H1 (cell line): ENCODE measurements at regions not wholly inside any gene's neighbourhood (a gene's known extent, or its start where the extent isn't known, plus 50 kb on each side); places are given as distances from the start of the nearest gene placed in this dataset.

Experiments
- CTCF ChIA-PET: fragments of 300-600 bp; sonication (Branson Sonifier 250); formaldehyde crosslinking; loops from one replicate; lab custom pipeline; 2021; ENCODE audit not compliant: partially characterized antibody; lab: Charles Lee
- POLR2A ChIA-PET: fragments of 300-600 bp; sonication (Branson Sonifier 250); formaldehyde crosslinking; loops from one replicate; lab custom pipeline; 2021; ENCODE audit warnings: inconsistent platforms; ENCODE audit not compliant: partially characterized antibody; lab: Charles Lee
- DNase-seq, 2 experiments: peaks; one replicate each; pipeline versions ENCODE4 v3.0.0 to v3.0.0-alpha.2; 2010 to 2022; ENCODE audit warnings: low spot score in 2 of 2, low read depth in 1 of 2, mixed read lengths in 1 of 2
- FAIRE-seq: peaks from 2 replicates; lab custom pipeline; 2011; peaks lifted over from hg19 to GRCh38; lab: Jason Lieb, UNC
- H2AFZ ChIP-seq: 2 replicates; pipeline ENCODE4 v1.8.1; 2012; ENCODE audit warnings: low read length, inconsistent platforms
- H2AK5ac ChIP-seq: 2 replicates; pipeline ENCODE4 v1.6.1; 2013; ENCODE audit warnings: low read depth, low read length
- H2BK120ac ChIP-seq: replicated peaks from 2 replicates; pipeline ENCODE3; 2013; ENCODE audit warnings: low read depth, low read length, inconsistent platforms
- H2BK12ac ChIP-seq: 2 replicates; pipeline ENCODE4 v1.6.1; 2013; ENCODE audit warnings: low read depth, low read length
- H2BK15ac ChIP-seq: 2 replicates; pipeline ENCODE4 v1.6.1; 2013; ENCODE audit warnings: low read length
- H2BK20ac ChIP-seq: 2 replicates; pipeline ENCODE4 v1.6.1; 2013; ENCODE audit warnings: low read length
- H2BK5ac ChIP-seq: 2 replicates; pipeline ENCODE4 v1.6.1; 2013; ENCODE audit warnings: low read depth, low read length
- H3K14ac ChIP-seq: 2 replicates; pipeline ENCODE4 v1.6.1; 2013; ENCODE audit warnings: inconsistent platforms; ENCODE audit not compliant: insufficient read length
- H3K18ac ChIP-seq: 2 replicates; pipeline ENCODE4 v1.6.1; 2013; ENCODE audit warnings: low read length; ENCODE audit errors: extremely low read depth
- H3K23ac ChIP-seq: 2 replicates; pipeline ENCODE4 v1.6.1; 2013; ENCODE audit warnings: inconsistent platforms; ENCODE audit not compliant: insufficient read length
- H3K23me2 ChIP-seq: 2 replicates; pipeline ENCODE4 v1.6.1; 2013; ENCODE audit warnings: low read depth, low read length
- H3K27ac ChIP-seq: 2 replicates; pipeline ENCODE4 v1.6.1; 2011; ENCODE audit warnings: low read depth, low read length, inconsistent platforms
- H3K27me3 ChIP-seq, 4 experiments: replicated peaks in 1 of 4; 1 replicate in 1 of 4; 2 replicates in 3 of 4; pipeline versions ENCODE4 v1.6.1 to v1.8.1; 2011 to 2013; ENCODE audit warnings: low read length in 3 of 4, mild to moderate bottlenecking in 3 of 4, inconsistent platforms in 2 of 4, mixed read lengths in 2 of 4, moderate library complexity in 1 of 4; ENCODE audit not compliant: control insufficient read depth in 3 of 4, insufficient read depth in 3 of 4; ENCODE audit errors: extremely low read depth in 1 of 4
- H3K36me3 ChIP-seq, 4 experiments: 2 replicates each; pipeline versions ENCODE4 v1.6.1 to v1.8.1; 2011 to 2013; ENCODE audit warnings: mild to moderate bottlenecking in 4 of 4, low read length in 3 of 4, moderate library complexity in 2 of 4, control low read depth in 1 of 4, inconsistent platforms in 1 of 4; ENCODE audit not compliant: insufficient read depth in 4 of 4, control insufficient read depth in 2 of 4
- H3K4ac ChIP-seq: replicated peaks from 2 replicates; pipeline ENCODE3; 2013; ENCODE audit warnings: low read length, low read depth, mixed read lengths, inconsistent platforms; ENCODE audit not compliant: insufficient read length
- H3K4me1 ChIP-seq, 4 experiments: replicated peaks in 1 of 4; 1 replicate in 1 of 4; 2 replicates in 3 of 4; pipeline versions ENCODE4 v1.6.1 to v1.8.1; 2011 to 2013; ENCODE audit warnings: low read length in 3 of 4, inconsistent platforms in 2 of 4, mixed read lengths in 1 of 4; ENCODE audit not compliant: insufficient read depth in 4 of 4, control insufficient read depth in 3 of 4
- H3K4me2 ChIP-seq, 2 experiments: 2 replicates each; pipeline versions ENCODE4 v1.6.1 to v1.8.1; 2011 to 2013; ENCODE audit warnings: low read depth in 2 of 2, low read length in 2 of 2, control low read depth in 1 of 2, inconsistent platforms in 1 of 2, mild to moderate bottlenecking in 1 of 2; ENCODE audit not compliant: insufficient read depth in 1 of 2
- H3K4me3 ChIP-seq, 4 experiments: fragments of 200-600, 300-600 bp in 1 of 4; sonication (generic), shearing (Covaris generic), sonication (Bioruptor Twin) in 1 of 4; 2 replicates each; pipeline versions ENCODE4 v1.5.1 to v1.8.1; 2011 to 2016; ENCODE audit warnings: low read length in 4 of 4, low read depth in 3 of 4, control low read depth in 2 of 4, inconsistent platforms in 2 of 4, mild to moderate bottlenecking in 2 of 4, mixed read lengths in 1 of 4, moderate library complexity in 1 of 4; ENCODE audit not compliant: insufficient read depth in 2 of 4; ENCODE audit errors: extremely low read depth in 1 of 4
- H3K56ac ChIP-seq: replicated peaks from 2 replicates; pipeline ENCODE3; 2013; ENCODE audit warnings: low read depth, mild to moderate bottlenecking, mixed read lengths, low read length, inconsistent platforms; ENCODE audit not compliant: insufficient read length
- H3K79me1 ChIP-seq: 2 replicates; pipeline ENCODE4 v1.6.1; 2013; ENCODE audit warnings: low read depth, low read length, control low read depth
- H3K79me2 ChIP-seq, 2 experiments: 2 replicates each; pipeline versions ENCODE4 v1.6.1 to v1.8.1; 2012 to 2013; ENCODE audit warnings: low read length in 2 of 2, mild to moderate bottlenecking in 2 of 2, inconsistent platforms in 1 of 2; ENCODE audit not compliant: insufficient read depth in 2 of 2, control insufficient read depth in 1 of 2
- H3K9ac ChIP-seq, 4 experiments: replicated peaks in 1 of 4; 1 replicate in 1 of 4; 2 replicates in 3 of 4; pipeline versions ENCODE4 v1.6.1 to v1.8.1; 2011 to 2013; ENCODE audit warnings: low read depth in 3 of 4, low read length in 3 of 4, control low read depth in 2 of 4, mild to moderate bottlenecking in 2 of 4, moderate library complexity in 2 of 4, inconsistent platforms in 1 of 4; ENCODE audit errors: extremely low read depth in 1 of 4
- H3K9me3 ChIP-seq, 2 experiments: 2 replicates each; pipeline versions ENCODE4 v1.6.1 to v1.8.1; 2012 to 2013; ENCODE audit warnings: mild to moderate bottlenecking in 2 of 2, moderate library complexity in 2 of 2, control low read depth in 1 of 2, inconsistent platforms in 1 of 2, low read depth in 1 of 2, low read length in 1 of 2, mixed read lengths in 1 of 2; ENCODE audit not compliant: insufficient read depth in 2 of 2
- H4K20me1 ChIP-seq, 2 experiments: replicated peaks in 1 of 2; 2 replicates each; pipeline versions ENCODE3 to v1.8.1; 2011 to 2013; ENCODE audit warnings: inconsistent platforms in 2 of 2, low read length in 2 of 2, mild to moderate bottlenecking in 1 of 2; ENCODE audit not compliant: insufficient read depth in 2 of 2, control insufficient read depth in 1 of 2
- H4K5ac ChIP-seq: 2 replicates; pipeline ENCODE4 v1.6.1; 2013; ENCODE audit warnings: low read length, low read depth, mixed read lengths, inconsistent platforms; ENCODE audit not compliant: insufficient read length
- H4K8ac ChIP-seq: 2 replicates; pipeline ENCODE4 v1.8.0; 2013; ENCODE audit warnings: mild to moderate bottlenecking, moderate library complexity, low read length, inconsistent platforms; ENCODE audit not compliant: insufficient read depth; ENCODE audit errors: extremely low read depth
- H4K91ac ChIP-seq: replicated peaks from 2 replicates; pipeline ENCODE3; 2013; ENCODE audit warnings: low read length, mixed read lengths, inconsistent platforms; ENCODE audit not compliant: insufficient read length
- CREB1 ChIP-seq: IDR thresholded peaks from 2 replicates; pipeline ENCODE4 v1.6.1; 2012; ENCODE audit warnings: inconsistent platforms
- EGR1 ChIP-seq: IDR thresholded peaks from 2 replicates; pipeline ENCODE4 v1.6.1; 2011; ENCODE audit warnings: low read depth, low read length, borderline replicate concordance
- EP300 ChIP-seq, 2 experiments: IDR thresholded peaks; 1 replicate in 1 of 2; 2 replicates in 1 of 2; pipeline ENCODE4 v1.6.1; 2011 to 2012; ENCODE audit warnings: low read depth in 2 of 2, low read length in 2 of 2, mild to moderate bottlenecking in 2 of 2, borderline replicate concordance in 1 of 2, inconsistent platforms in 1 of 2, moderate library complexity in 1 of 2
- GTF2F1 ChIP-seq: IDR thresholded peaks from 2 replicates; pipeline ENCODE4 v1.6.1; 2012; ENCODE audit warnings: low read depth, low read length, improper control_type of control experiment, borderline replicate concordance
- JUN ChIP-seq: IDR thresholded peaks from 2 replicates; pipeline ENCODE4 v1.6.1; 2011; ENCODE audit warnings: low read depth, mild to moderate bottlenecking, improper control_type of control experiment, low read length
- KDM1A ChIP-seq: fragments of 200-600, 300-600 bp; sonication (generic); IDR thresholded peaks from 2 replicates; pipeline ENCODE4 v1.7.1; 2016; ENCODE audit warnings: mild to moderate bottlenecking, low read length, borderline replicate concordance
- PHF8 ChIP-seq: fragments of 200-600 bp; sonication (generic); conservative IDR thresholded peaks from 2 replicates; pipeline ENCODE4 v1.7.1; 2012; ENCODE audit warnings: low read depth, mild to moderate bottlenecking, inconsistent platforms, low read length, moderate library complexity
- SIN3A ChIP-seq, 2 experiments: IDR thresholded peaks in 1 of 2; conservative IDR thresholded peaks in 1 of 2; 2 replicates each; pipeline ENCODE4 v1.6.1; 2011 to 2012; ENCODE audit warnings: low read length in 2 of 2, improper control_type of control experiment in 1 of 2, low read depth in 1 of 2, mild to moderate bottlenecking in 1 of 2
- SP4 ChIP-seq: IDR thresholded peaks from 2 replicates; pipeline ENCODE4 v1.6.1; 2012; ENCODE audit warnings: low read length, inconsistent platforms
- ZNF274 ChIP-seq: IDR thresholded peaks from 2 replicates; pipeline ENCODE4 v1.7.0; 2012; ENCODE audit warnings: low read length, borderline replicate concordance; ENCODE audit errors: extremely low read depth
- WGBS, 2 experiments: shearing (Covaris generic) in 1 of 2; methylation state at CpG; one replicate each; pipeline versions ENCODE4 v1.1.6 to v1.1.7; 2013 to 2015; ENCODE audit warnings: low lambda C conversion rate in 2 of 2, mixed read lengths in 2 of 2, inconsistent platforms in 1 of 2, low coverage in 1 of 2, missing lambda C conversion rate in 1 of 2; ENCODE audit not compliant: insufficient replicate concordance in 2 of 2, insufficient coverage in 1 of 2, insufficient read length in 1 of 2; ENCODE audit errors: extremely low coverage in 1 of 2, missing lambda C conversion rate in 1 of 2; 5-methylcytosine and 5-hydroxymethylcytosine counted together
- TF ChIP-seq, protein P1 (sequence below): IDR thresholded peaks from 2 replicates; pipeline ENCODE4 v1.6.1; 2011; ENCODE audit warnings: low read depth, mild to moderate bottlenecking, low read length; ENCODE audit not compliant: insufficient read depth
- TF ChIP-seq, protein P2 (sequence below): IDR thresholded peaks from 2 replicates; pipeline ENCODE4 v1.6.1; 2012; ENCODE audit warnings: inconsistent platforms

- Histone ChIP-seq H3K79me1 (no peaks in the 10 kb centered on the region), H3K18ac (no peak overlapping the region), H4K5ac (no peak overlapping the region), H3K27me3 (no peaks in the 10 kb centered on the region), H3K4ac (no peak overlapping the region), H3K56ac (no peak overlapping the region), H3K9me3 (no peaks in the 10 kb centered on the region), H2BK5ac (no peak overlapping the region), H2BK120ac (no peak overlapping the region), H2BK12ac (no peak overlapping the region), H3K79me2 (no peaks in the 10 kb centered on the region), H2AK5ac (no peak overlapping the region), H4K8ac (no peak overlapping the region), H3K23ac (no peak overlapping the region), H3K4me2 (no peak overlapping the region), H4K91ac (no peak overlapping the region), H2BK15ac (no peak overlapping the region), H3K4me1 (no peaks in the 10 kb centered on the region), H3K23me2 (no peaks in the 10 kb centered on the region), H2AFZ (no peak overlapping the region), H3K14ac (no peak overlapping the region), H4K20me1 (no peaks in the 10 kb centered on the region), H3K4me3 (no peak overlapping the region), H3K27ac (no peak overlapping the region), H3K36me3 (no peaks in the 10 kb centered on the region), H2BK20ac (no peak overlapping the region), H3K9ac (no peak overlapping the region)
- POLR2A ChIA-PET = no interaction called here
- CTCF ChIA-PET = interaction anchor here (0.6 to 1.5 kb wide), 4 partner anchors 8 to 484 kb away, joined by 3 read pairs; no protein-coding TSS in a partner anchor
- FAIRE-seq = no peak
- WGBS, 2 experiments = 88% methylated on average over 2 of the region's 2 CpGs; no CpG with 5 or more reads in 1 of the 2 experiments
- no peak for DNase-seq
- TF ChIP-seq EGR1 = no peak
- TF ChIP-seq, protein P1, sequence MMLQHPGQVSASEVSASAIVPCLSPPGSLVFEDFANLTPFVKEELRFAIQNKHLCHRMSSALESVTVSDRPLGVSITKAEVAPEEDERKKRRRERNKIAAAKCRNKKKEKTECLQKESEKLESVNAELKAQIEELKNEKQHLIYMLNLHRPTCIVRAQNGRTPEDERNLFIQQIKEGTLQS = no peak
- no peak for TF ChIP-seq KDM1A
- no peak for TF ChIP-seq EP300 (IDR thresholded peaks at IDR 0.05; ENCODE audit: borderline replicate concordance in 1 of 2, low read depth in 2 of 2, low read length in 2 of 2)
- no peak for TF ChIP-seq SP4
- TF ChIP-seq, protein P2, sequence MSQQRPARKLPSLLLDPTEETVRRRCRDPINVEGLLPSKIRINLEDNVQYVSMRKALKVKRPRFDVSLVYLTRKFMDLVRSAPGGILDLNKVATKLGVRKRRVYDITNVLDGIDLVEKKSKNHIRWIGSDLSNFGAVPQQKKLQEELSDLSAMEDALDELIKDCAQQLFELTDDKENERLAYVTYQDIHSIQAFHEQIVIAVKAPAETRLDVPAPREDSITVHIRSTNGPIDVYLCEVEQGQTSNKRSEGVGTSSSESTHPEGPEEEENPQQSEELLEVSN = no peak
- TF ChIP-seq CREB1 = no peak
- TF ChIP-seq ZNF274 = no peak
- TF ChIP-seq GTF2F1 = no peak
- no peak for TF ChIP-seq PHF8
- TF ChIP-seq SIN3A (conservative IDR thresholded peaks at IDR 0.05 in 1 of 2, IDR thresholded peaks at IDR 0.05 in 1 of 2; ENCODE audit: low read depth in 1 of 2, low read length in 2 of 2) = no peak
- no peak for TF ChIP-seq JUN
Observed at GRCh38 chr14:81767266-81767995, 233.8 kb upstream of the SEL1L start.
